K562 (cell line): ENCODE measurements at regions not wholly inside any gene's neighbourhood (a gene's known extent, or its start where the extent isn't known, plus 50 kb on each side); places are given as distances from the start of the nearest gene placed in this dataset.

Experiments
- ATAC-seq: fragments of 200-7000 bp; cut with Tn5 transposase; 3 replicates; pipeline ENCODE4 v1.9.1; 2020; ENCODE audit warnings: moderate library complexity
- BruUV-seq: library from RNA; stranded (reverse); fragments of 400-500 nt; replicated peaks from 2 replicates; lab custom pipeline; 2021; lab: Mats Ljungman, UMichigan
- CTCF ChIA-PET: fragments of 300-600 bp; formaldehyde crosslinking; extraction: SDS; loops from one replicate; lab custom pipeline; 2021; ENCODE audit warnings: low intra/inter-chr PET ratio; lab: Yijun Ruan, JAX
- POLR2A ChIA-PET: fragments of 300-600, 350-650 bp; sonication (Branson Sonifier 250); formaldehyde crosslinking; extraction: SDS; loops from one replicate; lab custom pipeline; 2021; ENCODE audit warnings: antibody characterized with exemption, inconsistent platforms; lab: Yijun Ruan, JAX
- DNase-seq, 4 experiments: peaks; one replicate each; pipeline versions ENCODE4 v3.0.0 to v3.0.0-alpha.2; 2011 to 2018; ENCODE audit warnings: low spot score in 3 of 4, mixed read lengths in 3 of 4; ENCODE audit errors: extremely low read depth in 1 of 4
- FAIRE-seq: peaks from 2 replicates; lab custom pipeline; 2011; peaks lifted over from hg19 to GRCh38; lab: Jason Lieb, UNC
- H2AFZ ChIP-seq: 2 replicates; pipeline ENCODE4 v1.6.0; 2011; ENCODE audit warnings: low read depth, low read length, control low read depth, inconsistent platforms
- H3K27ac ChIP-seq: fragments of 200-600 bp; 3 replicates; pipeline ENCODE4 v1.8.0; 2011; ENCODE audit warnings: low read depth, mild to moderate bottlenecking, control low read depth, inconsistent platforms, low read length, moderate library complexity, mixed read lengths; ENCODE audit errors: extremely low read depth
- H3K27me3 ChIP-seq, 2 experiments: fragments of 300-600 bp in 1 of 2; 2 replicates in 1 of 2; 3 replicates in 1 of 2; pipeline versions ENCODE4 v1.6.0 to v1.8.0; 2011; ENCODE audit warnings: inconsistent platforms in 2 of 2, low read length in 2 of 2, mild to moderate bottlenecking in 1 of 2, mixed read lengths in 1 of 2, moderate library complexity in 1 of 2; ENCODE audit not compliant: control insufficient read depth in 2 of 2, insufficient read depth in 2 of 2
- H3K36me3 ChIP-seq: fragments of 300-600 bp; 3 replicates; pipeline ENCODE4 v1.8.0; 2011; ENCODE audit warnings: mild to moderate bottlenecking, low read length, inconsistent platforms; ENCODE audit not compliant: control insufficient read depth, insufficient read depth
- H3K4me1 ChIP-seq, 2 experiments: fragments of 200-600 bp in 1 of 2; replicated peaks in 1 of 2; 2 replicates in 1 of 2; 3 replicates in 1 of 2; pipeline versions ENCODE4 v1.5.1 to v1.8.0; 2011; ENCODE audit warnings: inconsistent platforms in 2 of 2, low read length in 2 of 2, mild to moderate bottlenecking in 1 of 2, mixed read lengths in 1 of 2, moderate library complexity in 1 of 2; ENCODE audit not compliant: control insufficient read depth in 2 of 2, insufficient read depth in 2 of 2
- H3K4me2 ChIP-seq: 2 replicates; pipeline ENCODE4 v1.6.1; 2011; ENCODE audit warnings: low read length, control low read depth, inconsistent platforms, mixed read lengths; ENCODE audit not compliant: insufficient read depth
- H3K4me3 ChIP-seq: fragments of 200-600 bp; sonication (generic), shearing (Covaris generic); 2 replicates; pipeline ENCODE4 v1.5.1; 2016; ENCODE audit warnings: control low read depth, inconsistent platforms
- H3K79me2 ChIP-seq: fragments of 200-600 bp; 3 replicates; pipeline ENCODE4 v1.8.0; 2011; ENCODE audit warnings: low read length, inconsistent platforms; ENCODE audit not compliant: control insufficient read depth, insufficient read depth
- H3K9ac ChIP-seq, 2 experiments: 2 replicates each; pipeline versions ENCODE4 v1.6.0 to v1.6.1; 2011; ENCODE audit warnings: low read depth in 2 of 2, low read length in 2 of 2, control low read depth in 1 of 2, inconsistent platforms in 1 of 2, mild to moderate bottlenecking in 1 of 2, mixed read lengths in 1 of 2; ENCODE audit not compliant: insufficient read depth in 1 of 2
- H3K9me1 ChIP-seq: one replicate; pipeline ENCODE4 v1.6.0; 2011; ENCODE audit warnings: inconsistent platforms, mild to moderate bottlenecking, low read length, moderate library complexity; ENCODE audit not compliant: control insufficient read depth, insufficient read depth
- H3K9me3 ChIP-seq: replicated peaks from 2 replicates; pipeline ENCODE4 v1.5.1; 2011; ENCODE audit warnings: low read depth, low read length, inconsistent platforms; ENCODE audit not compliant: control insufficient read depth, insufficient read depth
- H4K20me1 ChIP-seq: replicated peaks from 2 replicates; pipeline ENCODE4 v1.6.1; 2011; ENCODE audit warnings: low read length, inconsistent platforms, mixed read lengths; ENCODE audit not compliant: control insufficient read depth, insufficient read depth
- ASH1L ChIP-seq: fragments of 450-650 bp; IDR thresholded peaks from 2 replicates; pipeline ENCODE4 v1.6.1; 2018; ENCODE audit warnings: borderline replicate concordance, mild to moderate bottlenecking, low read depth; ENCODE audit not compliant: partially characterized antibody
- CHD1 ChIP-seq: fragments of 200-600 bp; sonication (generic); IDR thresholded peaks from one replicate; pipeline ENCODE4 v1.6.1; 2012; ENCODE audit warnings: mild to moderate bottlenecking, moderate library complexity, low read length, inconsistent platforms
- EP400 ChIP-seq: fragments of 450-650 bp; IDR thresholded peaks from 2 replicates; pipeline ENCODE4 v1.6.1; 2017; ENCODE audit warnings: antibody characterized with exemption, mild to moderate bottlenecking, moderate library complexity
- FOXK2 ChIP-seq, 2 experiments: fragments of 450-650 bp; IDR thresholded peaks in 1 of 2; conservative IDR thresholded peaks in 1 of 2; 2 replicates each; pipeline ENCODE4 v1.6.1; 2016; ENCODE audit warnings: low read depth in 2 of 2, mild to moderate bottlenecking in 1 of 2
- GTF2F1 ChIP-seq: IDR thresholded peaks from 2 replicates; pipeline ENCODE4 v1.6.1; 2011; ENCODE audit warnings: low read depth, low read length, improper control_type of control experiment
- NR2C1 ChIP-seq, 2 experiments: fragments of 450-650 bp; IDR thresholded peaks; 2 replicates each; pipeline ENCODE4 v1.6.1; 2017; ENCODE audit warnings: mild to moderate bottlenecking in 2 of 2, antibody characterized with exemption in 1 of 2, inconsistent platforms in 1 of 2, missing compliant biosample characterization in 1 of 2, missing genetic modification characterization in 1 of 2
- POLR2AphosphoS2 ChIP-seq: IDR thresholded peaks from 2 replicates; pipeline ENCODE4 v1.6.1; 2012; ENCODE audit warnings: low read length, improper control_type of control experiment
- RBM17 ChIP-seq: fragments of 200-400 bp; formaldehyde crosslinking; IDR thresholded peaks from 2 replicates; pipeline ENCODE4 v1.6.1; 2017; ENCODE audit warnings: low read depth, mild to moderate bottlenecking, low read length, borderline replicate concordance
- SETDB1 ChIP-seq: IDR thresholded peaks from one replicate; pipeline ENCODE4 v1.6.1; 2012; ENCODE audit warnings: low read length, control low read depth, inconsistent platforms
- SIN3B ChIP-seq: fragments of 450-650 bp; IDR thresholded peaks from 2 replicates; pipeline ENCODE4 v1.6.1; 2017; ENCODE audit warnings: low read depth, mild to moderate bottlenecking, moderate library complexity
- TRIM28 ChIP-seq: fragments of 450-650 bp; IDR thresholded peaks from 2 replicates; pipeline ENCODE4 v1.6.1; 2017
- ZNF239 ChIP-seq: fragments of 250-450 bp; sonication (Bioruptor Pico); IDR thresholded peaks from 2 replicates; pipeline ENCODE4 v1.4.0; 2020; ENCODE audit warnings: mild to moderate bottlenecking
- ZNF282 ChIP-seq: sonication (generic); formaldehyde crosslinking; IDR thresholded peaks from 2 replicates; pipeline ENCODE4 v1.8.1; 2023; ENCODE audit warnings: missing genetic modification reagents
- ZNF75A ChIP-seq: fragments of 450-650 bp; formaldehyde crosslinking; IDR thresholded peaks from 2 replicates; pipeline ENCODE4 v1.4.0; 2020; ENCODE audit warnings: mild to moderate bottlenecking
- ZNF778 ChIP-seq: fragments of 450-650 bp; formaldehyde crosslinking; IDR thresholded peaks from 2 replicates; pipeline ENCODE4 v1.4.0; 2020; ENCODE audit warnings: mild to moderate bottlenecking, moderate library complexity
- WGBS: fragments of 100-300 bp; shearing (Covaris generic); methylation state at CpG from one replicate; pipeline ENCODE4 v1.1.6; 2016; ENCODE audit warnings: low coverage, mixed read lengths; ENCODE audit not compliant: insufficient coverage; ENCODE audit errors: missing lambda C conversion rate; 5-methylcytosine and 5-hydroxymethylcytosine counted together
- in situ Hi-C: fragments of 300-500 bp; cut with MboI; formaldehyde crosslinking; loops from 4 replicates; pipeline ENCODE4 v1.15.0; 2018; ENCODE audit warnings: inconsistent platforms, mixed read lengths
- intact Hi-C: fragments of 100-400 bp; cut with micrococcal nuclease; formaldehyde crosslinking; loops from 2 replicates; pipeline ENCODE4 v1.14.2; 2022
- TF ChIP-seq, protein P1 (sequence below): fragments of 450-650 bp; formaldehyde crosslinking; IDR thresholded peaks from 2 replicates; pipeline ENCODE4 v1.4.0; 2022; ENCODE audit warnings: missing genetic modification characterization
- TF ChIP-seq, protein P2 (sequence below): fragments of 250-450 bp; sonication (Bioruptor Pico); IDR thresholded peaks from 2 replicates; pipeline ENCODE4 v1.9.0; 2021; ENCODE audit warnings: mild to moderate bottlenecking, inconsistent platforms
- TF ChIP-seq, protein P3 (sequence below): sonication (generic); formaldehyde crosslinking; IDR thresholded peaks from 2 replicates; pipeline ENCODE4 v1.9.0; 2022; ENCODE audit warnings: mild to moderate bottlenecking, missing genetic modification reagents

DNA sequence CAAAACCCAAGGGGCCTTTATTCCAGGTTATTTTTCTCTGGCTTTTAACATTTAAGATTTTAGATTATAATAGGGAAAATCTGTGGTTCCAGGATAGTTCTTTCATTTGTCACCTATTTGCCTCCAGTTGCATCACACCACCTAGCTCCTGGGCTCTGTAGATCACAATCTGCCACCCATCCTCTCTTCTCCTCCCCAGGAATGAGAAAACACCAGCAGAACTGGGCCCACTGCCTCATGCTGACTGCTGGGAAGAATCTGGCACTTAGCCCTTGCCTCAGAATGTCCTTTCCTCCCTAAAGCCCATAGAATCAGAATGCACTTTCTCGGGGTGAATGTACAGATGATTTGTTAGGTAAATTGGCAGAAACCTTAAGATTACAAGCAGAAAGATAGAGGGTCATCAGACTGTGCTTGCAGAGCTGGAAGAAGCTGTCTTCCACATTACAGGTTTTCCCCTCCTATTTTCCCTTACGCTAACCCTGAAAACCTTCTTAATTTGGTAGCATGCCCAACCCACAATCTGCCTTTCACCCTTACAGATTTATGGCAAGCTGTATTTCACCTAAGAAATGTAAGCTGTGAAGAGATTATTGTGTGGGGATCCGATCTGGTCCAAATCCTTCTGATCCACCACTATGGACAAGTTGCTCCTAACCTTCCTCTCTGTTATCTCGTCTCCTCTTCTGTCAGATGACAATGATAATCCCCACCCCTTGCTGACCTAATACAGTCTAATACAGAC is 72.6 kb downstream of the LRRC30 start:
- ATAC-seq (no peak), DNase-seq (no peak), FAIRE-seq (no peak)
- WGBS = 2% methylated on average over 4 of the region's 4 CpGs
- no peaks in the 10 kb centered on the region for H3K27me3 ChIP-seq
- H3K36me3 ChIP-seq = no peaks in the 10 kb centered on the region
- ChIA-PET CTCF (no interaction called here), POLR2A (no interaction called here)
- no peaks in the 10 kb centered on the region for H3K9me1 ChIP-seq
- in situ Hi-C loops (no loop called here), intact Hi-C loops (no loop called here)
- no peak overlapping the region for H3K4me3 ChIP-seq
- no peaks in the 10 kb centered on the region for H4K20me1 ChIP-seq
- BruUV-seq = no TSS peak
- H3K27ac ChIP-seq = no peak overlapping the region
- no peak overlapping the region for H3K9ac ChIP-seq
- no peaks in the 10 kb centered on the region for H3K4me1 ChIP-seq
- no peak overlapping the region for H3K4me2 ChIP-seq
- H3K9me3 ChIP-seq = no peaks in the 10 kb centered on the region
- TF ChIP-seq EP400 = no peak
- TF ChIP-seq, protein P1, sequence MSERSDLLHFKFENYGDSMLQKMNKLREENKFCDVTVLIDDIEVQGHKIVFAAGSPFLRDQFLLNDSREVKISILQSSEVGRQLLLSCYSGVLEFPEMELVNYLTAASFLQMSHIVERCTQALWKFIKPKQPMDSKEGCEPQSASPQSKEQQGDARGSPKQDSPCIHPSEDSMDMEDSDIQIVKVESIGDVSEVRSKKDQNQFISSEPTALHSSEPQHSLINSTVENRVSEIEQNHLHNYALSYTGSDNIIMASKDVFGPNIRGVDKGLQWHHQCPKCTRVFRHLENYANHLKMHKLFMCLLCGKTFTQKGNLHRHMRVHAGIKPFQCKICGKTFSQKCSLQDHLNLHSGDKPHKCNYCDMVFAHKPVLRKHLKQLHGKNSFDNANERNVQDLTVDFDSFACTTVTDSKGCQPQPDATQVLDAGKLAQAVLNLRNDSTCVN = no peak
- no peak for TF ChIP-seq NR2C1 (IDR thresholded peaks at IDR 0.05)
- no peak for TF ChIP-seq NR2C1 (tag; IDR thresholded peaks at IDR 0.05)
- no peak for TF ChIP-seq TRIM28
- no peak for TF ChIP-seq ZNF282 (CRISPR knock-in tag)
- TF ChIP-seq, protein P2, sequence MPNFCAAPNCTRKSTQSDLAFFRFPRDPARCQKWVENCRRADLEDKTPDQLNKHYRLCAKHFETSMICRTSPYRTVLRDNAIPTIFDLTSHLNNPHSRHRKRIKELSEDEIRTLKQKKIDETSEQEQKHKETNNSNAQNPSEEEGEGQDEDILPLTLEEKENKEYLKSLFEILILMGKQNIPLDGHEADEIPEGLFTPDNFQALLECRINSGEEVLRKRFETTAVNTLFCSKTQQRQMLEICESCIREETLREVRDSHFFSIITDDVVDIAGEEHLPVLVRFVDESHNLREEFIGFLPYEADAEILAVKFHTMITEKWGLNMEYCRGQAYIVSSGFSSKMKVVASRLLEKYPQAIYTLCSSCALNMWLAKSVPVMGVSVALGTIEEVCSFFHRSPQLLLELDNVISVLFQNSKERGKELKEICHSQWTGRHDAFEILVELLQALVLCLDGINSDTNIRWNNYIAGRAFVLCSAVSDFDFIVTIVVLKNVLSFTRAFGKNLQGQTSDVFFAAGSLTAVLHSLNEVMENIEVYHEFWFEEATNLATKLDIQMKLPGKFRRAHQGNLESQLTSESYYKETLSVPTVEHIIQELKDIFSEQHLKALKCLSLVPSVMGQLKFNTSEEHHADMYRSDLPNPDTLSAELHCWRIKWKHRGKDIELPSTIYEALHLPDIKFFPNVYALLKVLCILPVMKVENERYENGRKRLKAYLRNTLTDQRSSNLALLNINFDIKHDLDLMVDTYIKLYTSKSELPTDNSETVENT (CRISPR knock-in tag) = no peak
- TF ChIP-seq GTF2F1 = no peak
- no peak for TF ChIP-seq ASH1L
- no peak for TF ChIP-seq RBM17
- TF ChIP-seq SETDB1 = no peak
- TF ChIP-seq ZNF778 = no peak
- no peak for TF ChIP-seq SIN3B
- TF ChIP-seq, protein P3, sequence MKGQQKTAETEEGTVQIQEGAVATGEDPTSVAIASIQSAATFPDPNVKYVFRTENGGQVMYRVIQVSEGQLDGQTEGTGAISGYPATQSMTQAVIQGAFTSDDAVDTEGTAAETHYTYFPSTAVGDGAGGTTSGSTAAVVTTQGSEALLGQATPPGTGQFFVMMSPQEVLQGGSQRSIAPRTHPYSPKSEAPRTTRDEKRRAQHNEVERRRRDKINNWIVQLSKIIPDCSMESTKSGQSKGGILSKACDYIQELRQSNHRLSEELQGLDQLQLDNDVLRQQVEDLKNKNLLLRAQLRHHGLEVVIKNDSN = no peak
- no peak for TF ChIP-seq FOXK2 (conservative IDR thresholded peaks at IDR 0.05 in 1 of 2, IDR thresholded peaks at IDR 0.05 in 1 of 2; ENCODE audit: low read depth in 2 of 2)
- no peak for TF ChIP-seq ZNF239
- TF ChIP-seq CHD1 = no peak
- no peak for TF ChIP-seq POLR2AphosphoS2
- TF ChIP-seq ZNF75A (CRISPR knock-in tag) = no peak
- H3K79me2 ChIP-seq = no peaks in the 10 kb centered on the region
- no peak overlapping the region for H2AFZ ChIP-seq
